Hematopoietic multipotent progenitor cell treated with erythropoietin and hydrocortisone succinate and interleukin-3 and kit ligand, for 8 days (in vitro differentiated cells): ENCODE measurements at regions not wholly inside any gene's neighbourhood (a gene's known extent, or its start where the extent isn't known, plus 50 kb on each side); places are given as distances from the start of the nearest gene placed in this dataset.
A peak's percentile ranks its signal among the peaks of the same experiment; 100 is the strongest.
"Not testable (repeated sequence)": the region's sequence is repeated elsewhere in the genome, so short reads cannot be mapped to it uniquely, and the experiment has no call there.

Experiments
- DNase-seq: peaks from one replicate; pipeline ENCODE4 v3.0.0-alpha.2; 2015

DNA sequence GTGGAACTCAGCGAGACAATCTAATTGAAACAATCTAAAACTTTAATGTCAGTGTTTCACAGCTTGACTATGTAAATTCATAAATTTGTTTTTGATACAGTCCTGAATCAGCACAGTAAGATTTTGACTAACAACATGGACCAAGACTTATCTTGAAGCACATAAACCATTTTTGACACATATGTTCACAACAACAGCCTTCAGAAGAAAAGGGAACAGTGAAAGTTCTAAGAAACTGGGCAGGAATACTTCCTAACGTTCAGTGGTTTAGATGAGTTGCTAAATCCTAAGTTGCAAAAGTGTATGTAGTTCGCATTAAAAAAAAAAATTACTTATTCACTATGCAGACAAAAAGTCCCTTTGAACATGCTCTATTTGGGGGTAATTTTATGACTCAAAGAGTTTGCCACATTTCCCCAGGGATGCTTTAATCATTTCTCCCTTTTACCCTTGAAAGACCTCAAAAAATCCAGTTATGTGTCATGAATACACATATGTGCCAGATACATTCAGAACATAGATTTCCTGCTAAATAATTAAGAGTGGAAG is 120.2 kb downstream of the MRPL39 start:
- DNase-seq, result peak; percentile 44

GRCh38 chr21:25485914-25486313 is 121.4 kb downstream of the MRPL39 start:
- DNase-seq, result no peak

DNA sequence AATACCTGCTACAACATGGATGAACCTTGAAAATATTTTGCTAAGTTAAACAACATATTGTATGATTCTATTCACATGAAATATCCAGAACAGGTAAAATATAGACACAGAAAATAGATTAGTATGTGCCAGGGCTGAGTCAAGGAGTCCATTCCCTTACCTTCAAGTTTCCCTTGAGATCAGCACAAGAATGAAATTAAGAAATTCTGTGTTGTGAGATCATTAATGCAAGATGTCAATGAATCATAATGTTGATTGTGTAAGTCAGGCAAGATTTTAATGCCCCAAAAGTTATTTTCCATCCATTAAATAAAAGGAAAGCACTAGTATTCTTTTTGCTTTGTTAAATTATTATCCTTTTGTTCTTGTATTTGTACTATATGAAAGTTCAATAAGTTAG is 139.4 kb downstream of the MRPL39 start:
- no peak for DNase-seq

GRCh38 chr21:25467071-25467470 is 140.2 kb downstream of the MRPL39 start:
- not testable (repeated sequence) for DNase-seq

DNA sequence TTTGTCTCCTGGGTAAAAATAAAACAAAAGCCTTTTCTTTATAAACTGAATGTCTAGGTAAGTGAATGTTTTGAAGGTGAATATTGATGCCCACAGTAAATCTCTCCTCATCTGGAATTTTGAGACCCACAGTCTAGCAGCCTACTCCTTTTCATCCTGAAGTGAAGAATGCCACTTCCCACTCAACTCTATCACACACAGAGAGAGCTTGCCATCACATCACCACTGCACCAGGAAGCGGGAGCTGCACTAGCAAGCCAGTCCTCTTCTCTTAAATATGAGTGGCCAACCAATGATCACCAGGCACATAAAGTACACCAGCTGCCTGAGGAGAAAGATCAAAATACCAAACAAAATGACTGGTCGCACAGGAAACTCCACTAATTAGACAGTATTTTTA is 140.8 kb downstream of the MRPL39 start:
- no peak for DNase-seq

GRCh38 chr21:25465263-25465662 is 142.0 kb downstream of the MRPL39 start:
- no peak for DNase-seq

- DNase-seq, result no peak
Measured at GRCh38 chr21:25464275-25464674, 143.0 kb downstream of the MRPL39 start.

GRCh38 chr21:25462517-25462971 is 144.7 kb downstream of the MRPL39 start:
- DNase-seq, result no peak

- no peak for DNase-seq
Measured at GRCh38 chr21:25461725-25462124, 145.6 kb downstream of the MRPL39 start.

GRCh38 chr21:25459993-25460392 is 147.3 kb downstream of the MRPL39 start:
- DNase-seq, result no peak

DNA sequence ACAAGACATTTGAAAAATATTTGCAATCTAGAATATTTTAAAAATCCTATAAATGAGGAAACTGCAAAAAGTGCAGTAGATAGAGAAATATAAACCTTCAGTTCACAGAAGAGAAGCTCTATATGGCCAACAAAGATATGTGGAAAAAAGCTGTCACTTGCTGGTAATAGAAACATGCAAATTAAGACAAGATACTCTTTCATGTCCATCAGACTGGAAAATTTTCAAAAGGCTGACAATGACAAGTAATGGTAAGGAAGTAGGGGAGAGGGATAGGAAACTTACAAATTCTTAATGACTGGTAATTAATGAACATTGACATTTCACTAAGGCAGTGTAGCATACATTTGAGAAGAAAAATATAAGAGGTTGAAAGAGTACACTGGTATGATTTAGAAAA is 147.9 kb downstream of the MRPL39 start:
- DNase-seq, result no peak

- no peak for DNase-seq
Measured at GRCh38 chr21:25458484-25458883, 148.8 kb downstream of the MRPL39 start.

DNA sequence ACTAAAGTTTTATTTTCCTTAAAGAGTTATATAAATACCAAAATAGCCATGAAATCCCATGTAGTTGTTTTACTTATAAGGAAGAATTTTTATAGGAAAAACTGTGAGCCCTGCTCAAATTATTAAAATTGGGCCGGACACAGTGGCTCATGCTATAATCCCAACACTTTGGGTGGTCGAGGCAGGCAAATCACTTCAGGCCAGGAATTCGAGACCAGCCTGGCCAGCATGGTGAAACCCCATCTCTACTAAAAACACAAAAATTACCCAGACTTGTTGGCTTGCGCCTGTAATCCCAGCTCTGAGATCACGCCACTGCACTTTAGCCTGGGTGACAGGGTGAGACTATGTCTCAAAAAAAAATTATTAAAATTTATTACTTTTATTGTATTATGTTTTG is 149.3 kb downstream of the MRPL39 start:
- DNase-seq, result no peak

GRCh38 chr21:25457411-25457810 is 149.9 kb downstream of the MRPL39 start:
- peak; percentile 3 for DNase-seq

GRCh38 chr21:25456672-25457071 is 150.6 kb downstream of the MRPL39 start:
- DNase-seq, result no peak

GRCh38 chr21:25453524-25453923 is 153.8 kb downstream of the MRPL39 start:
- DNase-seq, result no peak

DNA sequence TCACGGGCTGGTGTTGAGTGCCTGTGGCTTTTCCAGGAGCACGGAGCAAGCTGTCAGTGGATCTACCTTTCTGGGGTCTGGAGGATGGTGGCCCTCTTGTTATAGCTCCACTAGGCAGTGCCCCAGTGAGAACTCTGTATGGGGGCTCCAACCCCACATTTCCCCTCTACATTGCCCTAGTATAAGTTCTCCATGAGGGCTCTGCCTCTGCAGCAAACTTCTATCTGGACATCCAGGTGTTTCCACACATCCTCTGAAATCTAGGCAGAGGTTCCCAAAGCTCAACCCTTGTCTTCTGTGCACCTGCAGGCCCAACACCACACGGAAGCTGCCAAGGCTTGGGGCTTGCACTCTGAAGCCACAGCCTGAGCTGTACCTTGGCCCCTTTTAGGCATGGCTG is 157.3 kb downstream of the MRPL39 start:
- no peak for DNase-seq

- no peak for DNase-seq
Measured at GRCh38 chr21:25441835-25442234, 165.4 kb downstream of the MRPL39 start.

- DNase-seq, result not testable (repeated sequence)
Measured at GRCh38 chr21:25437465-25437864, 169.8 kb downstream of the MRPL39 start.

- no peak for DNase-seq
Measured at GRCh38 chr21:25428537-25428936, 178.7 kb downstream of the MRPL39 start.

DNA sequence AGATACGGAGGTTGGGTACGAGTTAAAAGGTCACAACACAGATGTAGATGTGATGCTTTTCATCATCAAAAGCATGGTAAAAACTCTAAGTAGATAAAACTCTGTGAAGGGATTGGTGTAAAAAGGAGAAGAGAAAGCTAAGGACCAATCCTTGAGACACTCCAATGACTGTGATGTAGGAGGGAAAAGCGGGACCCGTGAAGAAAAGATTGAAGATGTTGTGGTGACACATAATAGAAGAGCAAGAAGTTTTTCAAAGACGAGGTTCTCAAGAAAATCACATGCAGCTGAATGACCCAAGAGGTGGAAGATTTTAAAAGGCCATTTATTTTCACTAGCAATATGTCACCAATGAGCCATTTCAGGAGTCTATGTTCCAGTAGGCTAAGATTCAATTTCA is 179.5 kb downstream of the MRPL39 start:
- no peak for DNase-seq

DNA sequence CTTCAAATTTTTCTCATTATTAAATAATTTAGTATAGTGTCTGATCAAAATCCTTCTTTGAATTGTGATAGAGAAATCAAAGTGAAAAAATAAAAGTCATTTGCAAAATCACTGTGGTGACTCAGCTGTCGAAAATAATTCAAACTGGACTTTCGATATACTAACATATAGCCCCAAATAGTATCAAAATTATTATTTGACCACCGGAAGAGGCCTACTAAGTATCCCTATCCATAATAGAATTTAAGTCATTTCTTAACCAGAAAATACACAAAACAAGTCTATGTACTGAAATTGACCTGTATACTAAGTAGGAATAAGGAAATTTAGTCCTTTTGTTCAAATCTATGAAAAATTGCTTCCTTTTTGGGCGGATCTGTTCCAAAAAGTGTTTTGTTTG is 180.7 kb downstream of the MRPL39 start:
- no peak for DNase-seq

- DNase-seq, result no peak
Measured at GRCh38 chr21:25425156-25425555, 182.1 kb downstream of the MRPL39 start.

GRCh38 chr21:25424634-25425033 is 182.6 kb downstream of the MRPL39 start:
- DNase-seq, result no peak

DNA sequence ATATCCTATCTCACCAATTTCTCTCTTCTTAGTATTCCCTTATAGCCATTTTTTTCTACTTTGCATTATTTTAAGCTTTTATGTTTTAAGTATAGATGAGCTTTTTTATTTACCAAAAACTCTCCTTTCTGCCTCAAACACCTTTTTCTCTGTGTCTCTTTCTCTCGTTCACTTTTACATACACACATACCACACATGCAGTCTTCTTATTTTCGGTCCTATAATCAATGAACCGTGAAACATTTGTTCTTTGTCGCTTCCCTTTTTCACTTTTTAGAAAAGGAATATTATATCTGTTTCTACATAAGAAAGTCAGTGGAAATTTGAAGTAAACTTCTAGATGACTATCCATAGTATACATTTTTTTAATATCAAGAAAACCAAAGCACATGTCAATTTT is 183.2 kb downstream of the MRPL39 start:
- DNase-seq, result no peak
